ENCODE measurements at regions not wholly inside any gene's neighbourhood (a gene's known extent, or its start where the extent isn't known, plus 50 kb on each side); places are given as distances from the start of the nearest gene placed in this dataset.

DNA sequence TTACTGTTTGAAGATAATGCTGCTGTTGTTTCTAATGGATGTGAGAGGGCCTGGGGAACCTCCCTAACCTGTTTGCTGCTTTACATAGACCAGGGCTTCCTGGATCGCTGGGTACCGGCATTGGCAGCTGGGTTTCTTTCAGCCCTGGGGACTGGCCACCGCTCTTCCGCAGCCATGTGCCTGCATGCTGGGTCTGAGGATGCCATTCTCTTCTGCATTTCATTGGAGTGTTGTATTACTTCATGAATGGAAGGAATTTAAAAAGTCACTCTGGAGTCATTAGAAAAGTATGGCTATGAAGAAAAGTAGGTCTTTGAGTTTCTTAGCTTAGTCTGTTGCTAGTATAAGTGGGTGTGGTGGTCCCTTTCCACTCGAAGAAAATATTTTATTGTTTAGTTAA is 107.3 kb upstream of the MGAT5 start:
- no peak for DNase-seq (ENCODE audit: low spot score)
- H3K27ac ChIP-seq (replicated peaks; ENCODE audit: low read length), result no peak overlapping the region

DNA sequence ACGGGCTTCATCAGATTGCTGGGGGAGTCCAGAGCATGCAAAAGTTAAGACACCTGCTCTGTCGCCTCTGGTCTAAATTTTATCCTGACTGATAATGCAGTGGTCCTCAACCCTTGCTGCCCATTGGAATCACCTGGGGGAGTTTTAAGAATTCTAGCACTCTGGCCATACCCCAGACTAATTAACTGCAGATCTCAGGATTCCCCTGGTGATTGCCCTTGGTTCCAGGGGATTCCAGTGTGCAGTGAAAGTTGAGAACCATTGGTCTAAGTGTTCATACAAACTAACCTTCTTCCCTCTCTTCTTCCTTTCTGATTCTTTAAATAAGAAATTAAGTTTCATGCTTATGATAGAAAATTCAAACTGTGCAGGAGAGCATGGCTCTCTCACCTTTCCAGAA is 105.7 kb upstream of the MGAT5 start:
- peaks cover 5 to 7% of the 10 kb centered on the region in 2 donors for H3K4me1 ChIP-seq (ENCODE audit: control insufficient read depth in 2 of 2, insufficient read depth in 1 of 2, low read depth in 1 of 2, low read length in 2 of 2)
- H2AK5ac ChIP-seq (ENCODE audit: low read depth, low read length), result no peak overlapping the region

More for the DNA sequence above, 107.3 kb upstream of the MGAT5 start:
- H3K79me1 ChIP-seq (ENCODE audit: low read depth, low read length), result peaks cover 2% of the 10 kb centered on the region
- no peaks in the 10 kb centered on the region for H3K27me3 ChIP-seq (ENCODE audit: control insufficient read depth in 3 of 3, insufficient read depth in 3 of 3, low read depth in 1 of 3, low read length in 3 of 3)
- H3K14ac ChIP-seq (ENCODE audit: low read length), result no peak overlapping the region
- no peak overlapping the region for H3K4ac ChIP-seq (ENCODE audit: low read length)
- H3K9ac ChIP-seq (ENCODE audit: low read depth, low read length, poor library complexity), result no peak overlapping the region
- H3K4me3 ChIP-seq (ENCODE audit: low read length in 2 of 2), result no peak overlapping the region
- WGBS, 2 donors (ENCODE audit: extremely low coverage in 2 of 2, insufficient read length in 2 of 2, insufficient replicate concordance in 1 of 2), result no CpG with 5 or more reads among the region's 5 CpGs
- H4K91ac ChIP-seq (ENCODE audit: low read depth, low read length, poor library complexity), result no peak overlapping the region
- no peaks in the 10 kb centered on the region for H3K36me3 ChIP-seq (replicated peaks in 1 of 2; ENCODE audit: control insufficient read depth in 2 of 2, insufficient read depth in 2 of 2, low read length in 2 of 2)
- H3K23ac ChIP-seq (ENCODE audit: low read depth, low read length, poor library complexity), result no peak overlapping the region
- H2BK120ac ChIP-seq (ENCODE audit: low read depth, low read length), result no peak overlapping the region
- no peak overlapping the region for H2AFZ ChIP-seq (ENCODE audit: low read length)
- H2BK15ac ChIP-seq (ENCODE audit: low read length), result no peak overlapping the region
- no peak overlapping the region for H3K4me2 ChIP-seq (ENCODE audit: insufficient read depth, low read length, poor library complexity, severe bottlenecking)
- no peak overlapping the region for H4K8ac ChIP-seq (ENCODE audit: low read depth, low read length)
- H2AK5ac ChIP-seq (ENCODE audit: low read depth, low read length), result no peak overlapping the region
- H2BK12ac ChIP-seq (ENCODE audit: low read length), result no peak overlapping the region
- H2BK5ac ChIP-seq (ENCODE audit: low read length), result no peak overlapping the region
- H3K18ac ChIP-seq (ENCODE audit: low read length), result no peak overlapping the region
- peaks cover 5 to 7% of the 10 kb centered on the region in 2 donors for H3K4me1 ChIP-seq (ENCODE audit: control insufficient read depth in 2 of 2, insufficient read depth in 1 of 2, low read depth in 1 of 2, low read length in 2 of 2)
- H3K9me3 ChIP-seq (replicated peaks in 1 of 2; ENCODE audit: control insufficient read depth in 2 of 2, insufficient read depth in 1 of 2, low read depth in 1 of 2, low read length in 2 of 2), result no peaks in the 10 kb centered on the region

DNA sequence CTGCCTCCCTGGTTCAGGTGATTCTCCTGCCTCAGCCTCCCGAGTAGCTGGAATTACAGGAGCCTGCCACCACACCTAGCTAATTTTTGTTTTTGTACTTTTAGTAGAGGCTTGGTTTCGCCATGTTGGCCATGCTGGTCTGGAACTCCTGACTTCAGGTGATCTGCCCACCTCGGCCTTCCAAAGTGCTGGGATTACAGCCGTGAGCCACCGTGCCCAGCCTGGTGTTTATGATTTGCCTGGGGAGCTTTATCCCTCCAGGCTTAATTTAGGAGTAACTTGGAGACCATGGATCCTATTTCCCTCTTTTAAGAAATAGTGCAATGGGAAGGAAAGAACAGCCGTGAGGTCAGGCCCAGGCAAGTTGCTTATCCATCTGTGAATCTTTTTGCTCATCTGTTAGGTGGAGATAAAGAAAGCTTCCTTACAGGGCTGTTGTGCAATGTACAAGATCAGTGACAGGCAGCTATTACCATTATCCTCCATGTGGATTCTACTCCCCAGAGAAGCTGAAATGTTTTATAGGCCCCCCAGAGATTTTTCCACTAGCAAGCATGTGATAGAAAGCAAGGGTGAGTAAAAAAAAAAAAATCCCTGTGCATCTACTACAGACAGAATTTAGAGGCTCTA is 104.9 kb upstream of the MGAT5 start:
- Histone ChIP-seq H3K27me3 (ENCODE audit: control insufficient read depth in 3 of 3, insufficient read depth in 3 of 3, low read depth in 1 of 3, low read length in 3 of 3) (no peaks in the 10 kb centered on the region), H2BK120ac (ENCODE audit: low read depth, low read length) (no peak overlapping the region), H2AFZ (ENCODE audit: low read length) (no peak overlapping the region), H4K91ac (ENCODE audit: low read depth, low read length, poor library complexity) (no peak overlapping the region), H3K18ac (ENCODE audit: low read length) (no peak overlapping the region), H3K79me1 (ENCODE audit: low read depth, low read length) (peaks cover 4% of the 10 kb centered on the region), H3K36me3 (replicated peaks in 1 of 2; ENCODE audit: control insufficient read depth in 2 of 2, insufficient read depth in 2 of 2, low read length in 2 of 2) (no peaks in the 10 kb centered on the region), H2BK5ac (ENCODE audit: low read length) (no peak overlapping the region), H3K9me3 (replicated peaks in 1 of 2; ENCODE audit: control insufficient read depth in 2 of 2, insufficient read depth in 1 of 2, low read depth in 1 of 2, low read length in 2 of 2) (no peaks in the 10 kb centered on the region), H3K4ac (ENCODE audit: low read length) (no peak overlapping the region), H2BK15ac (ENCODE audit: low read length) (no peak overlapping the region), H3K9ac (ENCODE audit: low read depth, low read length, poor library complexity) (no peak overlapping the region), H2BK12ac (ENCODE audit: low read length) (no peak overlapping the region), H4K8ac (ENCODE audit: low read depth, low read length) (no peak overlapping the region), H3K23ac (ENCODE audit: low read depth, low read length, poor library complexity) (no peak overlapping the region), H3K4me3 (ENCODE audit: low read length in 2 of 2) (no peak overlapping the region), H2AK5ac (ENCODE audit: low read depth, low read length) (no peak overlapping the region), H3K4me1 (ENCODE audit: control insufficient read depth in 2 of 2, insufficient read depth in 1 of 2, low read depth in 1 of 2, low read length in 2 of 2) (peaks cover 5 to 7% of the 10 kb centered on the region in 2 donors), H3K27ac (replicated peaks; ENCODE audit: low read length) (no peak overlapping the region), H3K4me2 (ENCODE audit: insufficient read depth, low read length, poor library complexity, severe bottlenecking) (no peak overlapping the region), H3K14ac (ENCODE audit: low read length) (no peak overlapping the region)
- no peak for DNase-seq (ENCODE audit: low spot score)
- no CpG with 5 or more reads among the region's 6 CpGs for WGBS, 2 donors (ENCODE audit: extremely low coverage in 2 of 2, insufficient read length in 2 of 2, insufficient replicate concordance in 1 of 2)

More for the DNA sequence above, 105.7 kb upstream of the MGAT5 start:
- no peak overlapping the region for H3K4me3 ChIP-seq (ENCODE audit: low read length in 2 of 2)
- no peak overlapping the region for H4K8ac ChIP-seq (ENCODE audit: low read depth, low read length)
- H3K14ac ChIP-seq (ENCODE audit: low read length), result no peak overlapping the region
- H3K27ac ChIP-seq (replicated peaks; ENCODE audit: low read length), result no peak overlapping the region
- no CpG with 5 or more reads among the region's 2 CpGs for WGBS, 2 donors (ENCODE audit: extremely low coverage in 2 of 2, insufficient read length in 2 of 2, insufficient replicate concordance in 1 of 2)
- H3K9ac ChIP-seq (ENCODE audit: low read depth, low read length, poor library complexity), result no peak overlapping the region
- H2BK12ac ChIP-seq (ENCODE audit: low read length), result no peak overlapping the region
- H3K23ac ChIP-seq (ENCODE audit: low read depth, low read length, poor library complexity), result no peak overlapping the region
- no peak overlapping the region for H4K91ac ChIP-seq (ENCODE audit: low read depth, low read length, poor library complexity)
- no peak overlapping the region for H2BK5ac ChIP-seq (ENCODE audit: low read length)
- DNase-seq (ENCODE audit: low spot score), result no peak
- H3K36me3 ChIP-seq (replicated peaks in 1 of 2; ENCODE audit: control insufficient read depth in 2 of 2, insufficient read depth in 2 of 2, low read length in 2 of 2), result no peaks in the 10 kb centered on the region
- H3K9me3 ChIP-seq (replicated peaks in 1 of 2; ENCODE audit: control insufficient read depth in 2 of 2, insufficient read depth in 1 of 2, low read depth in 1 of 2, low read length in 2 of 2), result no peaks in the 10 kb centered on the region
- no peak overlapping the region for H3K4ac ChIP-seq (ENCODE audit: low read length)
- no peak overlapping the region for H2BK15ac ChIP-seq (ENCODE audit: low read length)
- no peak overlapping the region for H2AFZ ChIP-seq (ENCODE audit: low read length)
- no peak overlapping the region for H2BK120ac ChIP-seq (ENCODE audit: low read depth, low read length)
- peaks cover 4% of the 10 kb centered on the region for H3K79me1 ChIP-seq (ENCODE audit: low read depth, low read length)
- no peak overlapping the region for H3K4me2 ChIP-seq (ENCODE audit: insufficient read depth, low read length, poor library complexity, severe bottlenecking)
- no peak overlapping the region for H3K18ac ChIP-seq (ENCODE audit: low read length)
- H3K27me3 ChIP-seq (ENCODE audit: control insufficient read depth in 3 of 3, insufficient read depth in 3 of 3, low read depth in 1 of 3, low read length in 3 of 3), result no peaks in the 10 kb centered on the region

DNA sequence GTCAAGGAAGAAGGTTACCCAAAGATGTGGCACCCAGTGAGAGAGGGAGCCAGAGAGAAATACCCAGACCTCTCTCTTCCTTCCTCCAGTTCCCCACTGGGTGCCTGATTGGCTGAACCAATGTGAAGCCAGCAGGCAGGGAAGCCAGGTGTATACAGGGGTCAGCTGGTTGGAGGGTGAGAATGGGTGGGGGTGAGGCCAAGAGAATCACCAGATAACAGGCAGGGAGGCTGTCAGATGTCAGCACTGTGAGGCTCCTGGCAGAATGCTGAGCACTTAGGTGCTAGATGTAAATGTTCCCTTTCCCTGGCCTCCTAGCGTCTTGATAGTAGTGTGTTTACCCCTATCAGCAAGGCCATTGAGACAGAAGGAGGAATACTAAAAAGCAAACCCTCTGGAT is 104.0 kb upstream of the MGAT5 start:
- WGBS, 2 donors (ENCODE audit: extremely low coverage in 2 of 2, insufficient read length in 2 of 2, insufficient replicate concordance in 1 of 2), result no CpG with 5 or more reads among the region's 1 CpG
- Histone ChIP-seq H2BK15ac (ENCODE audit: low read length) (no peak overlapping the region), H3K9ac (ENCODE audit: low read depth, low read length, poor library complexity) (no peak overlapping the region), H4K91ac (ENCODE audit: low read depth, low read length, poor library complexity) (no peak overlapping the region), H3K4me1 (ENCODE audit: control insufficient read depth in 2 of 2, insufficient read depth in 1 of 2, low read depth in 1 of 2, low read length in 2 of 2) (peaks cover 5 to 8% of the 10 kb centered on the region in 2 donors), H3K4ac (ENCODE audit: low read length) (no peak overlapping the region), H2BK12ac (ENCODE audit: low read length) (no peak overlapping the region), H3K9me3 (replicated peaks in 1 of 2; ENCODE audit: control insufficient read depth in 2 of 2, insufficient read depth in 1 of 2, low read depth in 1 of 2, low read length in 2 of 2) (peaks cover 0 to 2% of the 10 kb centered on the region in 2 donors), H3K4me3 (ENCODE audit: low read length in 2 of 2) (no peak overlapping the region), H3K23ac (ENCODE audit: low read depth, low read length, poor library complexity) (no peak overlapping the region), H3K14ac (ENCODE audit: low read length) (no peak overlapping the region), H3K18ac (ENCODE audit: low read length) (no peak overlapping the region), H3K36me3 (replicated peaks in 1 of 2; ENCODE audit: control insufficient read depth in 2 of 2, insufficient read depth in 2 of 2, low read length in 2 of 2) (no peaks in the 10 kb centered on the region), H3K27me3 (ENCODE audit: control insufficient read depth in 3 of 3, insufficient read depth in 3 of 3, low read depth in 1 of 3, low read length in 3 of 3) (no peaks in the 10 kb centered on the region), H2AFZ (ENCODE audit: low read length) (no peak overlapping the region), H2AK5ac (ENCODE audit: low read depth, low read length) (no peak overlapping the region), H3K79me1 (ENCODE audit: low read depth, low read length) (peaks cover 4% of the 10 kb centered on the region), H4K8ac (ENCODE audit: low read depth, low read length) (no peak overlapping the region), H3K4me2 (ENCODE audit: insufficient read depth, low read length, poor library complexity, severe bottlenecking) (no peak overlapping the region), H2BK5ac (ENCODE audit: low read length) (no peak overlapping the region), H3K27ac (replicated peaks; ENCODE audit: low read length) (no peak overlapping the region), H2BK120ac (ENCODE audit: low read depth, low read length) (no peak overlapping the region)
- no peak for DNase-seq (ENCODE audit: low spot score)

Measured in neuronal stem cell (in vitro differentiated cells).